ENCODE measurements at regions not wholly inside any gene's neighbourhood (a gene's known extent, or its start where the extent isn't known, plus 50 kb on each side); places are given as distances from the start of the nearest gene placed in this dataset.

- no peak for DNase-seq (ENCODE audit: low read depth in 1 of 2, low spot score in 1 of 2)
- H3K27ac ChIP-seq (replicated peaks) = no peak overlapping the region
- H3K27me3 ChIP-seq (ENCODE audit: insufficient read depth, poor library complexity, severe bottlenecking) = no peaks in the 10 kb centered on the region
- TF ChIP-seq POLR2AphosphoS5 (IDR thresholded peaks at IDR 0.05; ENCODE audit: low read depth) = no peak
- TF ChIP-seq CTCF (IDR thresholded peaks at IDR 0.05; ENCODE audit: insufficient read depth, low read length) = no peak
- TF ChIP-seq REST (IDR thresholded peaks at IDR 0.05; ENCODE audit: insufficient replicate concordance, low read depth) = no peak
- TF ChIP-seq SPI1 (IDR thresholded peaks at IDR 0.05; ENCODE audit: borderline replicate concordance, low read depth) = no peak
- TF ChIP-seq GABPA (IDR thresholded peaks at IDR 0.05; ENCODE audit: low read depth) = no peak
- H3K4me3 ChIP-seq (replicated peaks; ENCODE audit: insufficient read depth, low read length) = no peak overlapping the region
Observed at GRCh38 chrX:73965833-73966232, 113.3 kb upstream of the XIST start.

GRCh38 chrX:73964579-73964978 is 112.1 kb upstream of the XIST start:
- no peak overlapping the region for H3K27ac ChIP-seq (replicated peaks)
- H3K4me3 ChIP-seq (replicated peaks; ENCODE audit: insufficient read depth, low read length) = no peak overlapping the region
- H3K27me3 ChIP-seq (ENCODE audit: insufficient read depth, poor library complexity, severe bottlenecking) = no peaks in the 10 kb centered on the region
- no peak for DNase-seq (ENCODE audit: low read depth in 1 of 2, low spot score in 1 of 2)
- no peak for TF ChIP-seq CTCF (IDR thresholded peaks at IDR 0.05; ENCODE audit: insufficient read depth, low read length)
- no peak for TF ChIP-seq GABPA (IDR thresholded peaks at IDR 0.05; ENCODE audit: low read depth)
- no peak for TF ChIP-seq POLR2AphosphoS5 (IDR thresholded peaks at IDR 0.05; ENCODE audit: low read depth)
- TF ChIP-seq SPI1 (IDR thresholded peaks at IDR 0.05; ENCODE audit: borderline replicate concordance, low read depth) = no peak
- no peak for TF ChIP-seq REST (IDR thresholded peaks at IDR 0.05; ENCODE audit: insufficient replicate concordance, low read depth)

- H3K4me3 ChIP-seq (replicated peaks; ENCODE audit: insufficient read depth, low read length) = no peak overlapping the region
- H3K27ac ChIP-seq (replicated peaks) = no peak overlapping the region
- DNase-seq (ENCODE audit: low read depth in 1 of 2, low spot score in 1 of 2) = no peak
- TF ChIP-seq SPI1 (IDR thresholded peaks at IDR 0.05; ENCODE audit: borderline replicate concordance, low read depth) = no peak
- TF ChIP-seq POLR2AphosphoS5 (IDR thresholded peaks at IDR 0.05; ENCODE audit: low read depth) = no peak
- no peak for TF ChIP-seq CTCF (IDR thresholded peaks at IDR 0.05; ENCODE audit: insufficient read depth, low read length)
- TF ChIP-seq REST (IDR thresholded peaks at IDR 0.05; ENCODE audit: insufficient replicate concordance, low read depth) = no peak
- no peak for TF ChIP-seq GABPA (IDR thresholded peaks at IDR 0.05; ENCODE audit: low read depth)
- no peaks in the 10 kb centered on the region for H3K27me3 ChIP-seq (ENCODE audit: insufficient read depth, poor library complexity, severe bottlenecking)
Observed at GRCh38 chrX:73963682-73964081, 111.2 kb upstream of the XIST start.
